H9 (cell line): ENCODE measurements at regions not wholly inside any gene's neighbourhood (a gene's known extent, or its start where the extent isn't known, plus 50 kb on each side); places are given as distances from the start of the nearest gene placed in this dataset.

ENCODE experiments used
- DNase-seq: peaks from one replicate; pipeline ENCODE4 v3.0.0-alpha.2; 2017
- H2AFZ ChIP-seq: one replicate; pipeline ENCODE4 v1.6.1; 2013; ENCODE audit warnings: mild to moderate bottlenecking, low read length, control low read depth, moderate library complexity
- H2AK5ac ChIP-seq: 2 replicates; pipeline ENCODE4 v1.6.1; 2013; ENCODE audit warnings: low read length, control low read depth, mixed read lengths; ENCODE audit not compliant: insufficient read length
- H2BK120ac ChIP-seq: one replicate; pipeline ENCODE4 v1.6.1; 2013; ENCODE audit warnings: low read depth, mild to moderate bottlenecking, low read length, control low read depth, inconsistent platforms; ENCODE audit not compliant: poor library complexity, severe bottlenecking
- H2BK12ac ChIP-seq: 2 replicates; pipeline ENCODE4 v1.6.1; 2013; ENCODE audit warnings: low read length, control low read depth, mixed read lengths, low read depth; ENCODE audit not compliant: insufficient read length
- H2BK15ac ChIP-seq: 2 replicates; pipeline ENCODE4 v1.6.1; 2013; ENCODE audit warnings: low read depth, low read length, control low read depth
- H2BK20ac ChIP-seq: one replicate; pipeline ENCODE4 v1.6.1; 2013; ENCODE audit warnings: low read depth, mild to moderate bottlenecking, low read length, control low read depth, inconsistent platforms; ENCODE audit not compliant: poor library complexity, severe bottlenecking
- H2BK5ac ChIP-seq: 2 replicates; pipeline ENCODE4 v1.6.1; 2013; ENCODE audit warnings: low read length, control low read depth, mixed read lengths; ENCODE audit not compliant: insufficient read length
- H3K14ac ChIP-seq: 2 replicates; pipeline ENCODE4 v1.6.1; 2013; ENCODE audit warnings: low read length, control low read depth; ENCODE audit not compliant: insufficient read depth
- H3K18ac ChIP-seq: 2 replicates; pipeline ENCODE4 v1.6.1; 2013; ENCODE audit warnings: low read depth, mild to moderate bottlenecking, mixed read lengths, low read length, control low read depth; ENCODE audit not compliant: insufficient read length
- H3K23ac ChIP-seq: 2 replicates; pipeline ENCODE4 v1.6.1; 2013; ENCODE audit warnings: low read length, control low read depth, mixed read lengths, low read depth; ENCODE audit not compliant: insufficient read length
- H3K23me2 ChIP-seq: 2 replicates; pipeline ENCODE4 v1.6.1; 2013; ENCODE audit warnings: low read depth, mild to moderate bottlenecking, mixed read lengths, low read length, control low read depth; ENCODE audit not compliant: insufficient read length, poor library complexity, severe bottlenecking
- H3K27ac ChIP-seq: 2 replicates; pipeline ENCODE4 v1.5.1; 2013; ENCODE audit warnings: low read length, control low read depth, mixed read lengths, low read depth; ENCODE audit not compliant: insufficient read length
- H3K27me3 ChIP-seq: 2 replicates; pipeline ENCODE4 v1.6.1; 2013; ENCODE audit warnings: low read length, control low read depth, inconsistent platforms; ENCODE audit not compliant: insufficient read depth
- H3K4ac ChIP-seq: 2 replicates; pipeline ENCODE4 v1.6.1; 2013; ENCODE audit warnings: low read depth, mild to moderate bottlenecking, control low read depth, inconsistent platforms, low read length, moderate library complexity
- H3K4me1 ChIP-seq: 2 replicates; pipeline ENCODE4 v1.6.1; 2013; ENCODE audit warnings: low read length, control low read depth, inconsistent platforms; ENCODE audit not compliant: insufficient read depth
- H3K4me2 ChIP-seq: 2 replicates; pipeline ENCODE4 v1.6.1; 2013; ENCODE audit warnings: low read length, control low read depth, mixed read lengths; ENCODE audit not compliant: insufficient read length, insufficient read depth
- H3K56ac ChIP-seq: 2 replicates; pipeline ENCODE4 v1.6.1; 2013; ENCODE audit warnings: low read depth, mild to moderate bottlenecking, mixed read lengths, low read length, control low read depth; ENCODE audit not compliant: insufficient read length
- H3K79me1 ChIP-seq: 2 replicates; pipeline ENCODE4 v1.6.1; 2013; ENCODE audit warnings: low read depth, mild to moderate bottlenecking, moderate library complexity, low read length, control low read depth, inconsistent platforms; ENCODE audit not compliant: insufficient read depth, poor library complexity, severe bottlenecking
- H3K79me2 ChIP-seq: 2 replicates; pipeline ENCODE4 v1.6.1; 2013; ENCODE audit warnings: low read length, control low read depth, inconsistent platforms; ENCODE audit not compliant: insufficient read depth
- H3K9ac ChIP-seq: 2 replicates; pipeline ENCODE4 v1.6.1; 2013; ENCODE audit warnings: low read length, control low read depth, mixed read lengths; ENCODE audit not compliant: insufficient read length; ENCODE audit errors: extremely low read depth
- H3K9me3 ChIP-seq: one replicate; pipeline ENCODE4 v1.6.1; 2013; ENCODE audit warnings: low read depth, low read length, inconsistent platforms; ENCODE audit not compliant: control insufficient read depth
- H3T11ph ChIP-seq: one replicate; pipeline ENCODE4 v1.6.1; 2013; ENCODE audit warnings: mild to moderate bottlenecking, low read length, control low read depth, inconsistent platforms
- H4K20me1 ChIP-seq: one replicate; pipeline ENCODE4 v1.6.1; 2013; ENCODE audit not compliant: control insufficient read depth, insufficient read length, insufficient read depth
- H4K5ac ChIP-seq: 2 replicates; pipeline ENCODE4 v1.6.1; 2013; ENCODE audit warnings: low read depth, mild to moderate bottlenecking, mixed read lengths, low read length, control low read depth; ENCODE audit not compliant: insufficient read length
- H4K8ac ChIP-seq: replicated peaks from 2 replicates; pipeline ENCODE4 v1.6.1; 2013; ENCODE audit warnings: low read length, control low read depth, mixed read lengths, low read depth; ENCODE audit not compliant: insufficient read length
- H4K91ac ChIP-seq: 2 replicates; pipeline ENCODE4 v1.6.1; 2013; ENCODE audit warnings: low read depth, mild to moderate bottlenecking, moderate library complexity, mixed read lengths, low read length, control low read depth; ENCODE audit not compliant: insufficient read length
- H3K27ac Mint-ChIP-seq, 3 experiments: 2 replicates in 2 of 3; 3 replicates in 1 of 3; pipeline ENCODE4 v1.8.0; 2020 to 2021; ENCODE audit warnings: mixed read lengths in 3 of 3, mild to moderate bottlenecking in 1 of 3, moderate library complexity in 1 of 3
- H3K27me3 Mint-ChIP-seq: 2 replicates; pipeline ENCODE4 v1.8.0; 2021; ENCODE audit warnings: low read depth, mild to moderate bottlenecking, moderate library complexity, mixed read lengths
- H3K36me3 Mint-ChIP-seq, 3 experiments: 2 replicates in 2 of 3; 3 replicates in 1 of 3; pipeline ENCODE4 v1.8.0; 2020 to 2021; ENCODE audit warnings: low read depth in 3 of 3, mixed read lengths in 3 of 3; ENCODE audit not compliant: insufficient read depth in 1 of 3
- H3K4me1 Mint-ChIP-seq, 2 experiments: 2 replicates each; pipeline ENCODE4 v1.8.0; 2020; ENCODE audit warnings: mixed read lengths in 2 of 2
- H3K4me3 Mint-ChIP-seq, 2 experiments: 2 replicates in 1 of 2; 3 replicates in 1 of 2; pipeline ENCODE4 v1.8.0; 2020 to 2021; ENCODE audit warnings: mild to moderate bottlenecking in 2 of 2, mixed read lengths in 2 of 2, moderate library complexity in 1 of 2
- H3K9me3 Mint-ChIP-seq, 2 experiments: 2 replicates in 1 of 2; 3 replicates in 1 of 2; pipeline ENCODE4 v1.8.0; 2020; ENCODE audit warnings: mild to moderate bottlenecking in 2 of 2, mixed read lengths in 2 of 2, moderate library complexity in 1 of 2
- TF ChIP-seq, protein P1 (sequence below): fragments of 200-600 bp; sonication (generic); conservative IDR thresholded peaks from 3 replicates; pipeline ENCODE4 v1.8.0; 2021; ENCODE audit warnings: antibody characterized with exemption, mild to moderate bottlenecking

GRCh38 chr14:22291406-22291805 is 297.6 kb downstream of the DAD1 start:
- Histone ChIP-seq H3K18ac (no peak overlapping the region), H4K91ac (no peak overlapping the region), H2AK5ac (no peak overlapping the region), H2BK15ac (no peak overlapping the region), H2BK20ac (no peak overlapping the region), H3K9me3 (no peaks in the 10 kb centered on the region), H3K56ac (no peak overlapping the region), H2BK5ac (no peak overlapping the region), H3K27ac (no peak overlapping the region), H3K4ac (no peak overlapping the region), H3K27me3 (no peaks in the 10 kb centered on the region), H2AFZ (no peak overlapping the region), H2BK12ac (no peak overlapping the region), H3K4me2 (no peak overlapping the region), H4K5ac (no peak overlapping the region), H2BK120ac (no peak overlapping the region), H3K79me1 (no peaks in the 10 kb centered on the region), H3K79me2 (no peaks in the 10 kb centered on the region), H3K4me1 (no peaks in the 10 kb centered on the region; the same call in 1 of the 2 replicates), H3K14ac (no peak overlapping the region), H3K23ac (no peak overlapping the region), H4K20me1 (no peaks in the 10 kb centered on the region), H4K8ac (no peak overlapping the region), H3T11ph (no peak overlapping the region), H3K9ac (no peak overlapping the region), H3K23me2 (no peaks in the 10 kb centered on the region)
- H3K36me3 Mint-ChIP-seq, result peaks cover 0 to 2% (median 0%) of the 10 kb centered on the region in 3 experiments; a peak in 1 of 7 replicates
- H3K4me1 Mint-ChIP-seq, result peaks cover 19 to 23% of the 10 kb centered on the region in 2 experiments
- TF ChIP-seq, protein P1, sequence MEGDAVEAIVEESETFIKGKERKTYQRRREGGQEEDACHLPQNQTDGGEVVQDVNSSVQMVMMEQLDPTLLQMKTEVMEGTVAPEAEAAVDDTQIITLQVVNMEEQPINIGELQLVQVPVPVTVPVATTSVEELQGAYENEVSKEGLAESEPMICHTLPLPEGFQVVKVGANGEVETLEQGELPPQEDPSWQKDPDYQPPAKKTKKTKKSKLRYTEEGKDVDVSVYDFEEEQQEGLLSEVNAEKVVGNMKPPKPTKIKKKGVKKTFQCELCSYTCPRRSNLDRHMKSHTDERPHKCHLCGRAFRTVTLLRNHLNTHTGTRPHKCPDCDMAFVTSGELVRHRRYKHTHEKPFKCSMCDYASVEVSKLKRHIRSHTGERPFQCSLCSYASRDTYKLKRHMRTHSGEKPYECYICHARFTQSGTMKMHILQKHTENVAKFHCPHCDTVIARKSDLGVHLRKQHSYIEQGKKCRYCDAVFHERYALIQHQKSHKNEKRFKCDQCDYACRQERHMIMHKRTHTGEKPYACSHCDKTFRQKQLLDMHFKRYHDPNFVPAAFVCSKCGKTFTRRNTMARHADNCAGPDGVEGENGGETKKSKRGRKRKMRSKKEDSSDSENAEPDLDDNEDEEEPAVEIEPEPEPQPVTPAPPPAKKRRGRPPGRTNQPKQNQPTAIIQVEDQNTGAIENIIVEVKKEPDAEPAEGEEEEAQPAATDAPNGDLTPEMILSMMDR, result no peak
- H3K4me3 Mint-ChIP-seq, result no peak overlapping the region
- DNase-seq, result no peak
- H3K9me3 Mint-ChIP-seq, result no peaks in the 10 kb centered on the region; a peak in 1 of 5 replicates
- H3K27me3 Mint-ChIP-seq, result no peaks in the 10 kb centered on the region
- no peak overlapping the region for H3K27ac Mint-ChIP-seq
